ENCODE measurements at regions not wholly inside any gene's neighbourhood (a gene's known extent, or its start where the extent isn't known, plus 50 kb on each side); places are given as distances from the start of the nearest gene placed in this dataset.

GRCh38 chr6:144654506-144654905 is 369.4 kb downstream of the UTRN start:
- Histone ChIP-seq H3K79me2 (ENCODE audit: control insufficient read depth, low read length) (no peaks in the 10 kb centered on the region), H3K4me2 (ENCODE audit: low read length) (no peak overlapping the region)

GRCh38 chr6:144655376-144655775 is 370.2 kb downstream of the UTRN start:
- Histone ChIP-seq H3K4me2 (ENCODE audit: low read length) (no peak overlapping the region), H3K36me3 (ENCODE audit: control insufficient read depth, low read length) (no peaks in the 10 kb centered on the region), H4K20me1 (ENCODE audit: control insufficient read depth, insufficient read depth, low read depth, low read length) (no peaks in the 10 kb centered on the region), H3K4me3 (ENCODE audit: low read length) (no peak overlapping the region), H3K79me2 (ENCODE audit: control insufficient read depth, low read length) (no peaks in the 10 kb centered on the region), H3K9me2 (replicated peaks; ENCODE audit: control insufficient read depth, low read length) (no peaks in the 10 kb centered on the region), H3K9me3 (ENCODE audit: control insufficient read depth, insufficient read depth, low read length) (no peaks in the 10 kb centered on the region), H3F3A (ENCODE audit: control insufficient read depth, insufficient read depth) (no peaks in the 10 kb centered on the region), H3K4me1 (ENCODE audit: control insufficient read depth, low read length) (no peaks in the 10 kb centered on the region), H3K27ac (ENCODE audit: low read depth, low read length) (no peak overlapping the region), H3K27me3 (ENCODE audit: control insufficient read depth, low read length) (no peaks in the 10 kb centered on the region)
- no peak for TF ChIP-seq EZH2phosphoT487 (IDR thresholded peaks at IDR 0.05; ENCODE audit: borderline replicate concordance, low read length)
- TF ChIP-seq CTCF (IDR thresholded peaks at IDR 0.05; ENCODE audit: low read depth, low read length, poor library complexity, severe bottlenecking) = no peak

More at GRCh38 chr6:144654506-144654905, 369.4 kb downstream of the UTRN start:
- no peak overlapping the region for H3K27ac ChIP-seq (ENCODE audit: low read depth, low read length)
- H3K4me3 ChIP-seq (ENCODE audit: low read length) = no peak overlapping the region
- H3K27me3 ChIP-seq (ENCODE audit: control insufficient read depth, low read length) = no peaks in the 10 kb centered on the region
- no peaks in the 10 kb centered on the region for H3K36me3 ChIP-seq (ENCODE audit: control insufficient read depth, low read length)
- H3K9me3 ChIP-seq (ENCODE audit: control insufficient read depth, insufficient read depth, low read length) = no peaks in the 10 kb centered on the region
- H3K9me2 ChIP-seq (replicated peaks; ENCODE audit: control insufficient read depth, low read length) = no peaks in the 10 kb centered on the region
- H4K20me1 ChIP-seq (ENCODE audit: control insufficient read depth, insufficient read depth, low read depth, low read length) = no peaks in the 10 kb centered on the region
- H3K4me1 ChIP-seq (ENCODE audit: control insufficient read depth, low read length) = no peaks in the 10 kb centered on the region
- no peaks in the 10 kb centered on the region for H3F3A ChIP-seq (ENCODE audit: control insufficient read depth, insufficient read depth)
- no peak for TF ChIP-seq EZH2phosphoT487 (IDR thresholded peaks at IDR 0.05; ENCODE audit: borderline replicate concordance, low read length)
- TF ChIP-seq CTCF (IDR thresholded peaks at IDR 0.05; ENCODE audit: low read depth, low read length, poor library complexity, severe bottlenecking) = no peak

- Histone ChIP-seq H3K9me3 (ENCODE audit: control insufficient read depth, insufficient read depth, low read length) (no peaks in the 10 kb centered on the region), H3K27me3 (ENCODE audit: control insufficient read depth, low read length) (no peaks in the 10 kb centered on the region), H3K79me2 (ENCODE audit: control insufficient read depth, low read length) (no peaks in the 10 kb centered on the region), H3K9me2 (replicated peaks; ENCODE audit: control insufficient read depth, low read length) (no peaks in the 10 kb centered on the region), H3F3A (ENCODE audit: control insufficient read depth, insufficient read depth) (no peaks in the 10 kb centered on the region), H3K27ac (ENCODE audit: low read depth, low read length) (no peak overlapping the region), H3K4me3 (ENCODE audit: low read length) (no peak overlapping the region), H3K4me1 (ENCODE audit: control insufficient read depth, low read length) (no peaks in the 10 kb centered on the region), H3K36me3 (ENCODE audit: control insufficient read depth, low read length) (no peaks in the 10 kb centered on the region), H4K20me1 (ENCODE audit: control insufficient read depth, insufficient read depth, low read depth, low read length) (no peaks in the 10 kb centered on the region), H3K4me2 (ENCODE audit: low read length) (no peak overlapping the region)
- TF ChIP-seq EZH2phosphoT487 (IDR thresholded peaks at IDR 0.05; ENCODE audit: borderline replicate concordance, low read length) = no peak
- TF ChIP-seq CTCF (IDR thresholded peaks at IDR 0.05; ENCODE audit: low read depth, low read length, poor library complexity, severe bottlenecking) = no peak
These were observed 372.6 kb downstream of the UTRN start for GRCh38 chr6:144657691-144658090.
